Mesendoderm (in vitro differentiated cells): ENCODE measurements at regions not wholly inside any gene's neighbourhood (a gene's known extent, or its start where the extent isn't known, plus 50 kb on each side); places are given as distances from the start of the nearest gene placed in this dataset.

Experiments
- DNase-seq: peaks from one replicate; pipeline ENCODE4 v3.0.0; 2013
- H2AK5ac ChIP-seq: 2 replicates; pipeline ENCODE4 v1.6.1; 2013; ENCODE audit warnings: low read length, inconsistent platforms
- H2BK120ac ChIP-seq: 2 replicates; pipeline ENCODE4 v1.6.1; 2013; ENCODE audit warnings: low read depth, mild to moderate bottlenecking, low read length, moderate library complexity, mixed read lengths
- H2BK15ac ChIP-seq: replicated peaks from 2 replicates; pipeline ENCODE4 v1.6.1; 2013; ENCODE audit warnings: low read depth, mild to moderate bottlenecking, moderate library complexity
- H2BK5ac ChIP-seq: 2 replicates; pipeline ENCODE4 v1.6.1; 2013; ENCODE audit warnings: low read length, inconsistent platforms
- H3K18ac ChIP-seq: 2 replicates; pipeline ENCODE4 v1.6.1; 2013; ENCODE audit warnings: mild to moderate bottlenecking, low read length, mixed read lengths
- H3K23ac ChIP-seq: one replicate; pipeline ENCODE4 v1.6.1; 2013; ENCODE audit warnings: low read length
- H3K27ac ChIP-seq: 2 replicates; pipeline ENCODE4 v1.5.1; 2013; ENCODE audit warnings: low read depth, mild to moderate bottlenecking, inconsistent platforms, low read length, moderate library complexity
- H3K27me3 ChIP-seq: 2 replicates; pipeline ENCODE4 v1.6.1; 2013; ENCODE audit warnings: low read length, control low read depth, mild to moderate bottlenecking, inconsistent platforms; ENCODE audit not compliant: insufficient read depth, poor library complexity
- H3K36me3 ChIP-seq: 2 replicates; pipeline ENCODE4 v1.6.1; 2013; ENCODE audit warnings: low read length, inconsistent platforms; ENCODE audit not compliant: control insufficient read depth, insufficient read depth
- H3K4ac ChIP-seq: one replicate; pipeline ENCODE4 v1.6.1; 2013; ENCODE audit warnings: low read depth, mild to moderate bottlenecking, low read length, moderate library complexity
- H3K4me1 ChIP-seq: 2 replicates; pipeline ENCODE4 v1.6.1; 2013; ENCODE audit warnings: low read depth, low read length, inconsistent platforms; ENCODE audit not compliant: control insufficient read depth
- H3K4me2 ChIP-seq: 2 replicates; pipeline ENCODE4 v1.6.1; 2013; ENCODE audit warnings: low read length
- H3K4me3 ChIP-seq: 2 replicates; pipeline ENCODE4 v1.5.1; 2013; ENCODE audit warnings: mild to moderate bottlenecking, low read length
- H3K56ac ChIP-seq: one replicate; pipeline ENCODE4 v1.6.1; 2013; ENCODE audit warnings: low read length
- H3K79me1 ChIP-seq: 2 replicates; pipeline ENCODE4 v1.6.1; 2013; ENCODE audit warnings: low read length, inconsistent platforms
- H3K79me2 ChIP-seq: 2 replicates; pipeline ENCODE4 v1.6.1; 2013; ENCODE audit warnings: mild to moderate bottlenecking, low read length; ENCODE audit not compliant: control insufficient read depth, insufficient read depth
- H3K9ac ChIP-seq: 2 replicates; pipeline ENCODE4 v1.6.1; 2013; ENCODE audit warnings: low read length, inconsistent platforms
- H4K5ac ChIP-seq: one replicate; pipeline ENCODE4 v1.6.1; 2013; ENCODE audit warnings: low read length
- H4K8ac ChIP-seq: one replicate; pipeline ENCODE4 v1.6.1; 2013; ENCODE audit warnings: low read depth, mild to moderate bottlenecking, control low read depth, low read length, moderate library complexity
- WGBS: extraction: QIAGEN DNeasy Blood & Tissue Kit; methylation state at CpG from one replicate; pipeline ENCODE4 v1.1.7; 2013; ENCODE audit warnings: low lambda C conversion rate, missing lambda C conversion rate; ENCODE audit not compliant: insufficient coverage; ENCODE audit errors: extremely low coverage; 5-methylcytosine and 5-hydroxymethylcytosine counted together

DNA sequence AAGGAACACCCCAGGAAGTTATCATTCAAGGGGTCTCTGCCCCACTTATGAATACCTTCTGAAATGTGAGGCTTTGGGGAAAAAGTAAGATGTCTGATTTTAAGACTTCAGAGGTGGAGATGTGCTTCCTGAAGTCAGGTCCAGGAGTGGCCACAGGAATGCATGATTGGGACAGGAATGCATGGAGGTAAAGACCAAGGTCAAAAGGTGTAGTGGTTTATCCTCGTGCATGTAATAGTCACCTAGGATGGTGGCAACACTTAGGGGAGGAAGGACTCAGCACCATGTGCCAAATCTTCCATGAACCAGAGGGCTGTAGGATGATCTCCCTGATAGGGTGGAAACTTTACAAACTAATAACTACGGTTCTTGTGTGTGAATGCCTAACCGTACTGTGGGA lies 217.3 kb downstream of the C12orf75 start:
- Histone ChIP-seq H2BK15ac (no peak overlapping the region), H3K36me3 (no peaks in the 10 kb centered on the region), H2AK5ac (no peak overlapping the region), H2BK120ac (no peak overlapping the region), H2BK5ac (no peak overlapping the region), H4K8ac (no peak overlapping the region), H3K9ac (no peak overlapping the region), H3K23ac (no peak overlapping the region), H3K4me1 (no peaks in the 10 kb centered on the region), H3K27ac (no peak overlapping the region), H3K18ac (no peak overlapping the region), H3K79me2 (no peaks in the 10 kb centered on the region), H3K79me1 (no peaks in the 10 kb centered on the region), H3K27me3 (no peaks in the 10 kb centered on the region), H3K4me3 (no peak overlapping the region), H3K4me2 (no peak overlapping the region), H3K56ac (no peak overlapping the region), H3K4ac (no peak overlapping the region), H4K5ac (no peak overlapping the region)
- no CpG with 5 or more reads among the region's 3 CpGs for WGBS
- no peak for DNase-seq

DNA sequence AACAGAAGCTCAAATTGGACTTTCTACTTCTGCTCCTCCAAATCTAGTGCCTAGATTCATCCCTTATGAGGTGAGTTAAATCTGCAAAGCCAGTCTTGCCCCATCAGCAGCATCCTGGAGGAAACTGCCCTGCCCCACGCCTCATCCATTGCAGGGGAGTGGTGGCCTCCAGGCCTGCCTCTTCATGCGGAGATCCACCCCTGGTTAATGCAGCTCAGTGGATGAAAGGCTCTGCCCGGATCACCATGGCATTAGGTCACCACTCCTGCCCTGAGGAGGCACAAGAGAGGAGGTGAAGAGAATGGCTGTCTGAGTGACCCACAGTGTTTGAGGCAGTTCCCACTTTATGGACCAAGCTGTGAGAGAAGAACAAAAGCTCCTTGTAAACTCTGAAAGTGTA lies 218.1 kb downstream of the C12orf75 start:
- H3K4ac ChIP-seq: no peak overlapping the region

DNA sequence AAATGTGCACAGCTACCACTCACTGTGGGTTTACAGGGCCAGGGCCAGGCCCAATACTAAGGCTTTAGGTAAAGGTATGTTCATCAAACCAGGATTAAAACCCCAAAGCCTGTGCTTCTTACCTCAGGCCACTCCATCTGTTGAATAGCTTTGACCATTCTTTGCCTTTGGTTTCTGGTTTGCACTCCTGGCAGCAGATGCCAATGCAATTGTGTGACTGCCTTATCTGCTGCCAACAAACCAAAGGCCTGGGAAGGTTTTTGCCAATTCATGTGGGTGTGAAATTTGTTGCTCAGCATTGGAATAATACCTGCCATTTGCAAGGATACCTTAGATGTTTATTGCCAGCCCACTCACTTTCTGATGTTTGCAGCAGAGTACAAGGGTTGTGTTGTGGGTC lies 221.6 kb downstream of the C12orf75 start:
- H3K27me3 ChIP-seq: no peaks in the 10 kb centered on the region
- no peaks in the 10 kb centered on the region for H3K79me1 ChIP-seq
- H3K4me2 ChIP-seq: no peak overlapping the region
- H3K36me3 ChIP-seq: no peaks in the 10 kb centered on the region
- H3K9ac ChIP-seq: no peak overlapping the region
- H2BK120ac ChIP-seq: no peak overlapping the region
- no peak overlapping the region for H2BK15ac ChIP-seq
- H3K4me1 ChIP-seq: peaks cover 3% of the 10 kb centered on the region
- no peak overlapping the region for H3K56ac ChIP-seq
- H2AK5ac ChIP-seq: no peak overlapping the region
- H3K4me3 ChIP-seq: no peak overlapping the region
- no peaks in the 10 kb centered on the region for H3K79me2 ChIP-seq
- no peak overlapping the region for H3K4ac ChIP-seq
- DNase-seq: no peak
- no peak overlapping the region for H2BK5ac ChIP-seq
- H4K5ac ChIP-seq: no peak overlapping the region
- H3K23ac ChIP-seq: no peak overlapping the region
- no peak overlapping the region for H4K8ac ChIP-seq
- H3K27ac ChIP-seq: no peak overlapping the region
- no peak overlapping the region for H3K18ac ChIP-seq

More for the DNA sequence above, 218.1 kb downstream of the C12orf75 start:
- H3K9ac ChIP-seq: no peak overlapping the region
- no peaks in the 10 kb centered on the region for H3K79me1 ChIP-seq
- no peak overlapping the region for H3K56ac ChIP-seq
- H3K36me3 ChIP-seq: no peaks in the 10 kb centered on the region
- H4K8ac ChIP-seq: no peak overlapping the region
- H3K23ac ChIP-seq: no peak overlapping the region
- H2BK15ac ChIP-seq: no peak overlapping the region
- H2AK5ac ChIP-seq: no peak overlapping the region
- H3K4me3 ChIP-seq: no peak overlapping the region
- no peak overlapping the region for H2BK120ac ChIP-seq
- H3K27me3 ChIP-seq: no peaks in the 10 kb centered on the region
- H3K79me2 ChIP-seq: no peaks in the 10 kb centered on the region
- no peak overlapping the region for H3K4me2 ChIP-seq
- H3K18ac ChIP-seq: no peak overlapping the region
- WGBS: no CpG with 5 or more reads among the region's 3 CpGs
- no peak overlapping the region for H4K5ac ChIP-seq
- no peak for DNase-seq
- no peak overlapping the region for H3K27ac ChIP-seq
- H2BK5ac ChIP-seq: no peak overlapping the region
- no peaks in the 10 kb centered on the region for H3K4me1 ChIP-seq

DNA sequence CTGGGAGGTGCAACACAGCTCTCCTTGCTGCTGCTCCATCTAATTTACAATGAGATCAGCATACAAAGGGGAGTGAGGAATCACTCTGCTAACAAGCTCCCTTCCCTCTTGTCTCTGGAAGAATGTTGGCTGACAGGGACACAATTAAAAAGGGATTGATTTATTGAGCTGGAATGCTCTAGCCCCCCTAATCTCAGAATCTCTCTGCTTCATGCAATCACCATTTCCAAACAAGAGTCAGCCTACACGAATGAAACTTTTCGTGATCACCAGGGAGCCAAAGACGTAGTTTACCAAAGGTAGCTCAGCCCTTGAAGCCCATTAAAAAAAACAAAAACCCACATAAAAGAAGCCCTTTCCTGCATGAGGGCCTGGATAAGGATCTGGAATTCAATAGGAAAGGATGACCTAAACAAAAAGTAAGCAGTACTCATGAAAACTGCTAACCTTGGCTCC lies 223.8 kb downstream of the C12orf75 start:
- Histone ChIP-seq H2BK15ac (no peak overlapping the region), H3K4me3 (no peak overlapping the region), H3K4ac (no peak overlapping the region), H3K79me1 (no peaks in the 10 kb centered on the region), H4K5ac (no peak overlapping the region), H3K23ac (no peak overlapping the region), H2BK5ac (no peak overlapping the region), H3K9ac (no peak overlapping the region), H3K4me2 (no peak overlapping the region), H3K27me3 (no peaks in the 10 kb centered on the region), H4K8ac (no peak overlapping the region), H3K27ac (no peak overlapping the region), H3K56ac (peak overlapping the region; percentile 71), H2AK5ac (no peak overlapping the region), H3K79me2 (no peaks in the 10 kb centered on the region), H3K18ac (no peak overlapping the region), H3K36me3 (no peaks in the 10 kb centered on the region), H2BK120ac (no peak overlapping the region), H3K4me1 (peaks cover 3% of the 10 kb centered on the region)
- no CpG with 5 or more reads among the region's 3 CpGs for WGBS
- DNase-seq: peak; percentile 90

DNA sequence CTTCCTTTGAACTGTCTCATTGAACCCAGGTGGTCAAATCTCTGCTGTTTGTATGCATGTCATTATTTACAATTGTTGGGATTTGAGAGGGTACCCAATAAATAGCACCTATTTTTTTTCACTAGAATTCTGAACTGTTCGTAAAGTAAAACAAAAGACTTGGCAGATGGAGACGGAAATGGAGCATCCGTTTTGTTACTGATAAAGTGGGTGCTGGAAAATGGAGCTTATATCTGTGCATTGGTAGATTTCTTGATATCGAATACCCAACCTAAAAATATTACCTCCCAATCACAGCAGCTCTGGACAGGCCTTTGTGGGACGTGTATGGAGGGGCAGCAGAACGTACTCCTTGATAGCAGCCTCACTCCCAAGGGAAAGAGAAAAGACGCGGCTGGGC lies 224.4 kb downstream of the C12orf75 start:
- Histone ChIP-seq H3K18ac (peak overlapping the region; percentile 46), H4K8ac (no peak overlapping the region), H3K4me3 (no peak overlapping the region), H3K56ac (peak overlapping the region; percentile 27), H3K27ac (no peak overlapping the region), H3K79me2 (no peaks in the 10 kb centered on the region), H3K4ac (peak overlapping the region; percentile 74), H3K36me3 (no peaks in the 10 kb centered on the region), H3K27me3 (no peaks in the 10 kb centered on the region), H2BK120ac (peak overlapping the region; percentile 31), H2BK15ac (no peak overlapping the region), H4K5ac (no peak overlapping the region), H3K4me2 (no peak overlapping the region), H3K9ac (no peak overlapping the region), H3K79me1 (no peaks in the 10 kb centered on the region), H2BK5ac (peak overlapping the region; percentile 32), H3K23ac (no peak overlapping the region), H2AK5ac (no peak overlapping the region), H3K4me1 (peaks cover 3% of the 10 kb centered on the region)
- DNase-seq: no peak
- no CpG with 5 or more reads among the region's 8 CpGs for WGBS

DNA sequence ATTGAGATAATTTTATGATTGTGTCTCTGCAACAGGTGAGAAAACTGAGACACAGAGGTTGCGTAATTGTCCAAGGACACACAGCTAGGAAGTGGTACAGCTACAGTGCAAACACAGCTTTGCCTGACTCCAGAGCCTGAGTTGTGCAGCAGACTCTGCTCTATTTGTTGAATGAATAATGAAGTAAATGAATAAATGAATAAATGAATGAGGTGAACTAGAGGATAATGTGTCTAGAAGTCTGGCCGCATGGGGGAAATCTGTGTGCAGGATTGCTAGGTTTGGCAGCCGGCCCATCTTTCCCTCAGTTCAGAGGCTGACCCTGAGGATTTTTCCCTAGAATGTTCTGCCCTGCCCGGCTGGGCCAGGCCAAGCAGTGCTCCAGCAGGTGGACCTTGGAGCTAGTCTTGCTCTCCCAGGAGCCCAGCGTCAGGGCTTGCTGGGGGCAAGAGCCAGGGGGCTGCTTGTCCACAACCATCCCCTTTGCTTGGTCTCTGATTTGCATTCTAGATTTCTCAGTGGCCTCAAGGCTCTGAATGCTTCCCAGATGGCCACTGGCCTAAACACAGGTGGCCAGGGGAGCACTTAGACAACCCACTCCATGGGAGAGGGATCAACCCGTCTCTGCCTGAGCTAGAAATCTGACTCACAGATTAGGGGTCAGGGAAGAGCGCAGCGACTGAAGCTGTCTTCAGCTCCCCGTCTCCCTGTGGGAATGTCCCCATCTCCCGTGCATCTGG lies 225.2 kb downstream of the C12orf75 start:
- Histone ChIP-seq H2AK5ac (no peak overlapping the region), H4K5ac (no peak overlapping the region), H3K23ac (no peak overlapping the region), H3K79me1 (no peaks in the 10 kb centered on the region), H3K9ac (no peak overlapping the region), H2BK15ac (no peak overlapping the region), H3K36me3 (no peaks in the 10 kb centered on the region), H3K27ac (no peak overlapping the region), H3K4me3 (no peak overlapping the region), H4K8ac (no peak overlapping the region), H3K27me3 (no peaks in the 10 kb centered on the region), H2BK5ac (no peak overlapping the region), H3K79me2 (no peaks in the 10 kb centered on the region), H3K4ac (no peak overlapping the region), H2BK120ac (no peak overlapping the region), H3K18ac (no peak overlapping the region), H3K4me1 (peaks cover 3% of the 10 kb centered on the region), H3K4me2 (no peak overlapping the region), H3K56ac (peak overlapping the region; percentile 12)
- no CpG with 5 or more reads among the region's 10 CpGs for WGBS
- no peak for DNase-seq
